Tibial nerve (tissue), 4 donors: ENCODE measurements at regions not wholly inside any gene's neighbourhood (a gene's known extent, or its start where the extent isn't known, plus 50 kb on each side); places are given as distances from the start of the nearest gene placed in this dataset.

Source experiments
- DNase-seq, 2 donors: peaks; one replicate each; pipeline ENCODE4 v3.0.0-alpha.2; 2019; ENCODE audit warnings: low spot score in 2 of 2
- H3K27ac ChIP-seq, 4 donors: fragments of 200-600 bp; sonication (generic) in 3 of 4; one replicate each; pipeline ENCODE4 v1.5.1; 2017 to 2019; ENCODE audit warnings: mild to moderate bottlenecking in 1 of 4
- H3K27me3 ChIP-seq, 2 donors: fragments of 200-600 bp; sonication (generic) in 1 of 2; one replicate each; pipeline versions ENCODE4 v1.5.1 to v1.6.0; 2017 to 2019
- H3K36me3 ChIP-seq, 3 donors: fragments of 200-600 bp; sonication (generic); one replicate each; pipeline ENCODE4 v1.5.1; 2018 to 2019
- H3K4me1 ChIP-seq, 4 donors: fragments of 200-600 bp; sonication (generic) in 3 of 4; one replicate each; pipeline ENCODE4 v1.5.1; 2017 to 2019
- H3K4me3 ChIP-seq, 4 donors: fragments of 200-600 bp; sonication (generic) in 3 of 4; one replicate each; pipeline ENCODE4 v1.5.1; 2017 to 2019; ENCODE audit warnings: mild to moderate bottlenecking in 1 of 4, moderate library complexity in 1 of 4
- H3K9me3 ChIP-seq, 4 donors: fragments of 200-600 bp; sonication (generic) in 3 of 4; one replicate each; pipeline ENCODE4 v1.5.1; 2017 to 2019
- CTCF ChIP-seq, 5 experiments: fragments of 200-600 bp in 3 of 5; fragments of 450-650 bp in 2 of 5; sonication (generic) in 3 of 5; IDR thresholded peaks; one replicate each; pipeline ENCODE4 v1.5.1; 2016 to 2019; ENCODE audit warnings: antibody characterized with exemption in 5 of 5, mild to moderate bottlenecking in 3 of 5, moderate library complexity in 2 of 5
- EP300 ChIP-seq, 2 donors: sonication (generic); formaldehyde crosslinking; IDR thresholded peaks; one replicate each; pipeline ENCODE4 v1.6.1; 2017; ENCODE audit warnings: antibody characterized with exemption in 2 of 2, mild to moderate bottlenecking in 1 of 2
- POLR2A ChIP-seq, 2 donors: fragments of 450-650 bp; IDR thresholded peaks; one replicate each; pipeline ENCODE4 v1.6.1; 2017; ENCODE audit warnings: antibody characterized with exemption in 2 of 2, mild to moderate bottlenecking in 2 of 2, moderate library complexity in 2 of 2
- WGBS, 2 donors: methylation state at CpG; one replicate each; pipeline ENCODE4 v1.1.5; 2018; 5-methylcytosine and 5-hydroxymethylcytosine counted together

GRCh38 chr5:91495699-91496098, 112.6 kb upstream of the ARRDC3 start:
- Histone ChIP-seq H3K36me3 (no peaks in the 10 kb centered on the region), H3K27me3 (no peaks in the 10 kb centered on the region), H3K4me1 (peaks cover 0 to 12% (median 0%) of the 10 kb centered on the region in 4 donors), H3K27ac (no peak overlapping the region), H3K4me3 (no peak overlapping the region), H3K9me3 (no peaks in the 10 kb centered on the region)
- 89 to 91% methylated on average over 2 of the region's 2 CpGs for WGBS, 2 donors
- no peak for DNase-seq
- TF ChIP-seq CTCF (IDR thresholded peaks at IDR 0.05) (no peak), POLR2A (IDR thresholded peaks at IDR 0.05) (no peak), EP300 (IDR thresholded peaks at IDR 0.05) (no peak)

DNA sequence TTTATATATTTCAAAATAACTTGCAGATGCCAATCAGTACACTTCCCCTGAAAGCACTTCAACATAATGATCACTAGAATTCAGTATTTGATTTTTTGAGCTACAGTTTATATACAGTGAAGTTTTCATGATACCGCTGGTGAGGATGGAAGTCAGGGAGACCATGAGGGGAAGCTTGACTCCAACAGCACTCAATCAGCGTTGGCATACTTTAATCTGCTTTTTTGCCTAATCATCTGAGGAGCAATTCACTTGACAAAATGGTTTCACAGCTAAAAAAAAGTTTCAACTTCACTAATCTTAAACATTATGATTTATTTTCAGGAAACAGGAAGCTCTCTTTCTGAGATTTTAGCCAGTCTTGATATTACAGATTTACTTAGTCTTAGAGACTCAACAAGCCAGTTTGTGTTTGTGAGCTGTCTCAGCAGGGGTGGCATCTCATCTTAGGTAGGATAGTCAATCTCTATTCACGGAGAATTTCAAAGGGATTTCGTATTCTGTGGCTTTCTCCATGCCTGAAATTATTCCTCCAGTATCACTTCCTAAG, 111.4 kb upstream of the ARRDC3 start:
- Histone ChIP-seq H3K4me3 (no peak overlapping the region), H3K4me1 (peaks cover 0 to 7% (median 0%) of the 10 kb centered on the region in 4 donors), H3K36me3 (no peaks in the 10 kb centered on the region), H3K9me3 (no peaks in the 10 kb centered on the region), H3K27me3 (no peaks in the 10 kb centered on the region), H3K27ac (no peak overlapping the region)
- TF ChIP-seq POLR2A (IDR thresholded peaks at IDR 0.05) (no peak), CTCF (IDR thresholded peaks at IDR 0.05) (no peak), EP300 (IDR thresholded peaks at IDR 0.05) (no peak)
- no peak for DNase-seq
- WGBS, 2 donors = 83 to 91% methylated on average over 4 of the region's 4 CpGs

DNA sequence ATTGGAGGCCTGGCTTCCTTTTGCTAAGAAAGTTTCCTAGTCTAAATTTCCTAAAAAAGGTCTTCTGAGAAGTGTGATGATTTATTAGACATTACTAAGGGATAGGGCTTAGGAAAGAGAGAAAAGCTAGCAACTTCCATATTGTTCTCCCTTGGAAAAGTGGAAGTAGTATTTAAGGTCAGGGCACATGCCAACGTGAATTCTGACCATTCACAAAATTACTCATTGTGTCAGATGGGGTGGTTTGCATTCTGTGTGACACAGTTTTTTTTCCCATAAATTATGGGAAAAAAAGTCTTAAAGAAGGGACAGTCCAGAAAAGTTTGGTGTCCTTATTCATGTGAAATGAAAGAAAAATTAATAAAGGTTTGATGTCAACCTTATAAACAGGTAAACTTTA, 110.0 kb upstream of the ARRDC3 start:
- Histone ChIP-seq H3K4me3 (no peak overlapping the region), H3K4me1 (peaks cover 0 to 7% (median 0%) of the 10 kb centered on the region in 4 donors), H3K9me3 (no peaks in the 10 kb centered on the region), H3K27me3 (no peaks in the 10 kb centered on the region), H3K36me3 (no peaks in the 10 kb centered on the region), H3K27ac (no peak overlapping the region)
- DNase-seq = no peak
- TF ChIP-seq POLR2A (IDR thresholded peaks at IDR 0.05) (no peak), CTCF (IDR thresholded peaks at IDR 0.05) (no peak), EP300 (IDR thresholded peaks at IDR 0.05) (no peak)
- WGBS, 2 donors = 24 to 39% methylated on average over 1 of the region's 1 CpG

DNA sequence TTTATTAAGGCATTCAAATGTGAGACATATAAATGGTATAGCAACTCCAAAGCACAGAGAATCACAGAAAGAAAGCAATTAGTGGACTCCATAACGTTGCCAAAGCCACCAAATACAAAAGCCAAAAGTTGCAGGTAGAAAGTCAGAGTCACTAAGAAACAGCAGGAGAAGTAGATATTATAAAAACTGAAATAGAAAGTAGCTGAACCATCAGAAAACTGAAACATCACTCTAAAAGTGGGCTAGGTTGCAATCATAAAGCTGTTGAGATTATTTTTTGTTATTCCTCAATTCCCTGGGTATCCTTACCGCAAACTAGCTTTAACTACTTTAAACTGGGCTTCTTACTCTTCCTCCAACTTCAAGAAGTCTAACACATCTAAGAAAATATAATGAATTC, 108.1 kb upstream of the ARRDC3 start:
- WGBS, 2 donors = 54 to 59% methylated on average over 2 of the region's 2 CpGs
- no peaks in the 10 kb centered on the region for H3K27me3 ChIP-seq
- peaks cover 0 to 7% (median 0%) of the 10 kb centered on the region in 4 donors for H3K4me1 ChIP-seq
- no peak for DNase-seq
- no peak for TF ChIP-seq POLR2A (IDR thresholded peaks at IDR 0.05)
- no peak for TF ChIP-seq EP300 (IDR thresholded peaks at IDR 0.05)
- no peak for TF ChIP-seq CTCF (IDR thresholded peaks at IDR 0.05)
- H3K9me3 ChIP-seq = no peaks in the 10 kb centered on the region
- H3K4me3 ChIP-seq = no peak overlapping the region
- no peak overlapping the region for H3K27ac ChIP-seq
- H3K36me3 ChIP-seq = no peaks in the 10 kb centered on the region

- WGBS, 2 donors = 80 to 84% methylated on average over 3 of the region's 3 CpGs
- TF ChIP-seq EP300 (IDR thresholded peaks at IDR 0.05) (no peak), POLR2A (IDR thresholded peaks at IDR 0.05) (no peak), CTCF (IDR thresholded peaks at IDR 0.05) (no peak)
- Histone ChIP-seq H3K4me3 (no peak overlapping the region), H3K9me3 (no peaks in the 10 kb centered on the region), H3K27ac (no peak overlapping the region), H3K36me3 (no peaks in the 10 kb centered on the region), H3K27me3 (no peaks in the 10 kb centered on the region), H3K4me1 (peaks cover 0 to 7% (median 0%) of the 10 kb centered on the region in 4 donors)
- no peak for DNase-seq
These were observed 107.2 kb upstream of the ARRDC3 start for GRCh38 chr5:91490316-91490715.
